ENCODE measurements at regions not wholly inside any gene's neighbourhood (a gene's known extent, or its start where the extent isn't known, plus 50 kb on each side); places are given as distances from the start of the nearest gene placed in this dataset.

DNA sequence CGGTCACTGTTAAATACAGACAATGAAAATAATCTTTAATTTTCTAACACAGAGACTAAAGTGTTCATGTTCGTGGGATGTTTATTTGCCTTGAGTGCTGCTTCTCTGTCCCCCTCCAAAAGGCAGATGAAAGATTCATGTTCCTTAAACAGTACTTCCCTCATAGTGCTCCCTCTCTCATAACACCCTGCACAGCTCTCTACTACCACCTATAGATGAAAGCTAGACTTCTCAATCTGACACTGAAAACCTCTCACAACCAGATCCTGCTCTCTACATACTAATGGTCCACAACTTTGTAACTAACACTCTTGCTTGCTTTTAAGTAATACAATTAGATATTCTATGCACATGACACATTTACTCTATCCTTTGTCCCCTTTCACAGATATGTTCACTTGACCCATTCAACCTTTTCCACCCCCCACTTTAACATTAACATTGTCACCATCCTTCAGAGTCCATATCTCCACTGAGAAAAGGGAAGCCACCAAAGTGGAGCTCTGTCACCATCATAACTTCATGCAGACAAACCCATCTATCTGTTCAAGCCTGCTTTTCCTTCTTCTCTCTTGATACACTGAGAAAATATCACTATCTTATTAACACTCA lies 266.4 kb upstream of the USP15 start:
- TF ChIP-seq, protein P1, sequence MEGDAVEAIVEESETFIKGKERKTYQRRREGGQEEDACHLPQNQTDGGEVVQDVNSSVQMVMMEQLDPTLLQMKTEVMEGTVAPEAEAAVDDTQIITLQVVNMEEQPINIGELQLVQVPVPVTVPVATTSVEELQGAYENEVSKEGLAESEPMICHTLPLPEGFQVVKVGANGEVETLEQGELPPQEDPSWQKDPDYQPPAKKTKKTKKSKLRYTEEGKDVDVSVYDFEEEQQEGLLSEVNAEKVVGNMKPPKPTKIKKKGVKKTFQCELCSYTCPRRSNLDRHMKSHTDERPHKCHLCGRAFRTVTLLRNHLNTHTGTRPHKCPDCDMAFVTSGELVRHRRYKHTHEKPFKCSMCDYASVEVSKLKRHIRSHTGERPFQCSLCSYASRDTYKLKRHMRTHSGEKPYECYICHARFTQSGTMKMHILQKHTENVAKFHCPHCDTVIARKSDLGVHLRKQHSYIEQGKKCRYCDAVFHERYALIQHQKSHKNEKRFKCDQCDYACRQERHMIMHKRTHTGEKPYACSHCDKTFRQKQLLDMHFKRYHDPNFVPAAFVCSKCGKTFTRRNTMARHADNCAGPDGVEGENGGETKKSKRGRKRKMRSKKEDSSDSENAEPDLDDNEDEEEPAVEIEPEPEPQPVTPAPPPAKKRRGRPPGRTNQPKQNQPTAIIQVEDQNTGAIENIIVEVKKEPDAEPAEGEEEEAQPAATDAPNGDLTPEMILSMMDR (IDR thresholded peaks at IDR 0.05) = peak in 5 of 6 experiments; percentile 26 to 54 (median 42)
- no peak for TF ChIP-seq POLR2AphosphoS5 (IDR thresholded peaks at IDR 0.05)
